Right lung (tissue), 2 donors: ENCODE measurements at regions not wholly inside any gene's neighbourhood (a gene's known extent, or its start where the extent isn't known, plus 50 kb on each side); places are given as distances from the start of the nearest gene placed in this dataset.
"Not testable (repeated sequence)": the region's sequence is repeated elsewhere in the genome, so short reads cannot be mapped to it uniquely, and the experiment has no call there.

Source experiments
- DNase-seq, 2 donors: peaks; one replicate each; pipeline ENCODE4 v3.0.0-alpha.2; 2013

- DNase-seq, result no peak
Observed at GRCh38 chr7:87007038-87007437, 52.4 kb downstream of the ELAPOR2 start.

- no peak for DNase-seq
Observed at GRCh38 chr7:87004956-87005355, 54.5 kb downstream of the ELAPOR2 start.

- no peak for DNase-seq
Observed at GRCh38 chr7:87003872-87004798, 55.3 kb downstream of the ELAPOR2 start.

- no peak for DNase-seq
Observed at GRCh38 chr7:87001214-87001613, 58.2 kb downstream of the ELAPOR2 start.

- DNase-seq, result peak; percentile 30 to 35
Observed at GRCh38 chr7:87000344-87000743, 59.1 kb downstream of the ELAPOR2 start.

- no peak for DNase-seq
Observed at GRCh38 chr7:86999750-87000149, 59.7 kb downstream of the ELAPOR2 start.

- no peak for DNase-seq
Observed at GRCh38 chr7:86995814-86996213, 63.6 kb downstream of the ELAPOR2 start.

GRCh38 chr7:86995052-86995725 lies 64.3 kb downstream of the ELAPOR2 start:
- DNase-seq, result no peak

- DNase-seq, result no peak
Observed at GRCh38 chr7:86991771-86992191, 67.7 kb downstream of the ELAPOR2 start.

- DNase-seq, result no peak
Observed at GRCh38 chr7:86991093-86991769, 68.2 kb downstream of the ELAPOR2 start.

GRCh38 chr7:86989407-86989806 lies 70.0 kb downstream of the ELAPOR2 start:
- DNase-seq, result no peak

GRCh38 chr7:86987834-86988233 lies 71.6 kb downstream of the ELAPOR2 start:
- DNase-seq, result not testable (repeated sequence)

- DNase-seq, result not testable (repeated sequence)
Observed at GRCh38 chr7:86987358-86987757, 72.1 kb downstream of the ELAPOR2 start.

GRCh38 chr7:86985342-86985741 lies 74.1 kb downstream of the ELAPOR2 start:
- not testable (repeated sequence) for DNase-seq

- DNase-seq, result not testable (repeated sequence)
Observed at GRCh38 chr7:86983654-86984053, 75.8 kb downstream of the ELAPOR2 start.

- not testable (repeated sequence) for DNase-seq
Observed at GRCh38 chr7:86981937-86982336, 77.5 kb downstream of the ELAPOR2 start.

- no peak for DNase-seq
Observed at GRCh38 chr7:86981127-86981526, 78.3 kb downstream of the ELAPOR2 start.

GRCh38 chr7:86980223-86980622 lies 79.2 kb downstream of the ELAPOR2 start:
- no peak for DNase-seq

GRCh38 chr7:86978808-86979506 lies 80.5 kb downstream of the ELAPOR2 start:
- DNase-seq, result no peak

GRCh38 chr7:86976958-86977357 lies 82.5 kb downstream of the ELAPOR2 start:
- no peak for DNase-seq

GRCh38 chr7:86975914-86976313 lies 83.5 kb downstream of the ELAPOR2 start:
- no peak for DNase-seq

- DNase-seq, result no peak
Observed at GRCh38 chr7:86975449-86975848, 84.0 kb downstream of the ELAPOR2 start.
